ENCODE measurements at regions not wholly inside any gene's neighbourhood (a gene's known extent, or its start where the extent isn't known, plus 50 kb on each side); places are given as distances from the start of the nearest gene placed in this dataset.

DNA sequence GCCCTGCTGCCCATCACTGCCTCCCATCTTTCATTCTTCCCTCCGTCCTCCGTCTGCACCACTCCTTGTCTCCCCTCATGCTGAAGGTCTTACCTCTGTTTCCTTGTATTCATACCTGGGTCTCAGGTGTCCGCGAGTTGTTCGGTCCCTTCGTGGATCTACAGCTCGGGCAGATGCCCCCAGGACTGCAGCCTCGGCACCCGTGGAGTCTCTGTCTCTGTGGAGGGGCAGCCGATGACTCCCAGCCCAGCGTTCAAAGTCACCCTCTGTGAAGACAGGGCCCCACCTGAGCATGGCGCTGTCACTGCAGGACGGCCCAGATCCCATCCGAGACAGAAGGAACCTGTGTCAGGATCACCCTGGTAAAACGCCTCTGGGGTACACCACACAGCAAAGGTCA, 480.0 kb upstream of the SALL3 start:
- no peaks in the 10 kb centered on the region for H3K9me3 ChIP-seq (ENCODE audit: low read length)
- H3K9me2 ChIP-seq (ENCODE audit: insufficient read depth, low read length) = no peaks in the 10 kb centered on the region

GRCh38 chr18:78501251-78501650, 478.4 kb upstream of the SALL3 start:
- no peaks in the 10 kb centered on the region for H3K27me3 ChIP-seq (ENCODE audit: insufficient read depth, low read depth, low read length)
- TF ChIP-seq POLR2AphosphoS5 (IDR thresholded peaks at IDR 0.05) (no peak), MXI1 (conservative IDR thresholded peaks at IDR 0.05; ENCODE audit: poor library complexity, severe bottlenecking) (no peak), TAF1 (IDR thresholded peaks at IDR 0.05; ENCODE audit: low read depth) (no peak), EZH2 (IDR thresholded peaks at IDR 0.05; ENCODE audit: borderline replicate concordance, insufficient read depth, low read length, poor library complexity, severe bottlenecking) (no peak), EP300 (conservative IDR thresholded peaks at IDR 0.05; ENCODE audit: poor library complexity, severe bottlenecking) (no peak), RAD21 (conservative IDR thresholded peaks at IDR 0.05) (no peak), SMC3 (conservative IDR thresholded peaks at IDR 0.05; ENCODE audit: poor library complexity) (no peak)
- TF ChIP-seq, protein P1, sequence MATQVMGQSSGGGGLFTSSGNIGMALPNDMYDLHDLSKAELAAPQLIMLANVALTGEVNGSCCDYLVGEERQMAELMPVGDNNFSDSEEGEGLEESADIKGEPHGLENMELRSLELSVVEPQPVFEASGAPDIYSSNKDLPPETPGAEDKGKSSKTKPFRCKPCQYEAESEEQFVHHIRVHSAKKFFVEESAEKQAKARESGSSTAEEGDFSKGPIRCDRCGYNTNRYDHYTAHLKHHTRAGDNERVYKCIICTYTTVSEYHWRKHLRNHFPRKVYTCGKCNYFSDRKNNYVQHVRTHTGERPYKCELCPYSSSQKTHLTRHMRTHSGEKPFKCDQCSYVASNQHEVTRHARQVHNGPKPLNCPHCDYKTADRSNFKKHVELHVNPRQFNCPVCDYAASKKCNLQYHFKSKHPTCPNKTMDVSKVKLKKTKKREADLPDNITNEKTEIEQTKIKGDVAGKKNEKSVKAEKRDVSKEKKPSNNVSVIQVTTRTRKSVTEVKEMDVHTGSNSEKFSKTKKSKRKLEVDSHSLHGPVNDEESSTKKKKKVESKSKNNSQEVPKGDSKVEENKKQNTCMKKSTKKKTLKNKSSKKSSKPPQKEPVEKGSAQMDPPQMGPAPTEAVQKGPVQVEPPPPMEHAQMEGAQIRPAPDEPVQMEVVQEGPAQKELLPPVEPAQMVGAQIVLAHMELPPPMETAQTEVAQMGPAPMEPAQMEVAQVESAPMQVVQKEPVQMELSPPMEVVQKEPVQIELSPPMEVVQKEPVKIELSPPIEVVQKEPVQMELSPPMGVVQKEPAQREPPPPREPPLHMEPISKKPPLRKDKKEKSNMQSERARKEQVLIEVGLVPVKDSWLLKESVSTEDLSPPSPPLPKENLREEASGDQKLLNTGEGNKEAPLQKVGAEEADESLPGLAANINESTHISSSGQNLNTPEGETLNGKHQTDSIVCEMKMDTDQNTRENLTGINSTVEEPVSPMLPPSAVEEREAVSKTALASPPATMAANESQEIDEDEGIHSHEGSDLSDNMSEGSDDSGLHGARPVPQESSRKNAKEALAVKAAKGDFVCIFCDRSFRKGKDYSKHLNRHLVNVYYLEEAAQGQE (IDR thresholded peaks at IDR 0.05; ENCODE audit: borderline replicate concordance) = no peak
- TF ChIP-seq, protein P2, sequence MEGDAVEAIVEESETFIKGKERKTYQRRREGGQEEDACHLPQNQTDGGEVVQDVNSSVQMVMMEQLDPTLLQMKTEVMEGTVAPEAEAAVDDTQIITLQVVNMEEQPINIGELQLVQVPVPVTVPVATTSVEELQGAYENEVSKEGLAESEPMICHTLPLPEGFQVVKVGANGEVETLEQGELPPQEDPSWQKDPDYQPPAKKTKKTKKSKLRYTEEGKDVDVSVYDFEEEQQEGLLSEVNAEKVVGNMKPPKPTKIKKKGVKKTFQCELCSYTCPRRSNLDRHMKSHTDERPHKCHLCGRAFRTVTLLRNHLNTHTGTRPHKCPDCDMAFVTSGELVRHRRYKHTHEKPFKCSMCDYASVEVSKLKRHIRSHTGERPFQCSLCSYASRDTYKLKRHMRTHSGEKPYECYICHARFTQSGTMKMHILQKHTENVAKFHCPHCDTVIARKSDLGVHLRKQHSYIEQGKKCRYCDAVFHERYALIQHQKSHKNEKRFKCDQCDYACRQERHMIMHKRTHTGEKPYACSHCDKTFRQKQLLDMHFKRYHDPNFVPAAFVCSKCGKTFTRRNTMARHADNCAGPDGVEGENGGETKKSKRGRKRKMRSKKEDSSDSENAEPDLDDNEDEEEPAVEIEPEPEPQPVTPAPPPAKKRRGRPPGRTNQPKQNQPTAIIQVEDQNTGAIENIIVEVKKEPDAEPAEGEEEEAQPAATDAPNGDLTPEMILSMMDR (IDR thresholded peaks at IDR 0.05; ENCODE audit: poor library complexity, severe bottlenecking) = no peak
- H3K79me2 ChIP-seq (replicated peaks; ENCODE audit: insufficient read depth, low read length) = no peaks in the 10 kb centered on the region
- no peak overlapping the region for H3K4me3 ChIP-seq (ENCODE audit: low read length)
- no peak overlapping the region for H3K9ac ChIP-seq (ENCODE audit: low read length)
- no peaks in the 10 kb centered on the region for H3K9me2 ChIP-seq (ENCODE audit: insufficient read depth, low read length)
- H3K4me2 ChIP-seq (ENCODE audit: low read length) = no peak overlapping the region
- no peaks in the 10 kb centered on the region for H3F3A ChIP-seq (ENCODE audit: insufficient read depth, low read length, poor library complexity, severe bottlenecking)
- no peak overlapping the region for H3K27ac ChIP-seq (ENCODE audit: low read length)
- H4K20me1 ChIP-seq (ENCODE audit: insufficient read depth) = no peaks in the 10 kb centered on the region
- H3K9me3 ChIP-seq (ENCODE audit: low read length) = no peaks in the 10 kb centered on the region
- no peaks in the 10 kb centered on the region for H3K36me3 ChIP-seq (ENCODE audit: insufficient read depth, low read length)
- H2AFZ ChIP-seq (ENCODE audit: low read depth, low read length) = no peak overlapping the region

More for the DNA sequence above, 480.0 kb upstream of the SALL3 start:
- H3K27me3 ChIP-seq (ENCODE audit: insufficient read depth, low read depth, low read length) = no peaks in the 10 kb centered on the region
- H3K4me2 ChIP-seq (ENCODE audit: low read length) = no peak overlapping the region
- no peaks in the 10 kb centered on the region for H3F3A ChIP-seq (ENCODE audit: insufficient read depth, low read length, poor library complexity, severe bottlenecking)
- no peak overlapping the region for H3K27ac ChIP-seq (ENCODE audit: low read length)
- H3K4me3 ChIP-seq (ENCODE audit: low read length) = no peak overlapping the region
- H2AFZ ChIP-seq (ENCODE audit: low read depth, low read length) = no peak overlapping the region
- TF ChIP-seq POLR2AphosphoS5 (IDR thresholded peaks at IDR 0.05) (no peak), MXI1 (conservative IDR thresholded peaks at IDR 0.05; ENCODE audit: poor library complexity, severe bottlenecking) (no peak), EZH2 (IDR thresholded peaks at IDR 0.05; ENCODE audit: borderline replicate concordance, insufficient read depth, low read length, poor library complexity, severe bottlenecking) (no peak), TAF1 (IDR thresholded peaks at IDR 0.05; ENCODE audit: low read depth) (no peak), EP300 (conservative IDR thresholded peaks at IDR 0.05; ENCODE audit: poor library complexity, severe bottlenecking) (no peak), SMC3 (conservative IDR thresholded peaks at IDR 0.05; ENCODE audit: poor library complexity) (no peak), RAD21 (conservative IDR thresholded peaks at IDR 0.05) (no peak)
- TF ChIP-seq, protein P1 (IDR thresholded peaks at IDR 0.05; ENCODE audit: borderline replicate concordance) = no peak
- TF ChIP-seq, protein P2 (IDR thresholded peaks at IDR 0.05; ENCODE audit: poor library complexity, severe bottlenecking) = no peak
- H3K9ac ChIP-seq (ENCODE audit: low read length) = no peak overlapping the region
- H4K20me1 ChIP-seq (ENCODE audit: insufficient read depth) = no peaks in the 10 kb centered on the region
- no peaks in the 10 kb centered on the region for H3K79me2 ChIP-seq (replicated peaks; ENCODE audit: insufficient read depth, low read length)
- no peaks in the 10 kb centered on the region for H3K36me3 ChIP-seq (ENCODE audit: insufficient read depth, low read length)
